Activated CD4-positive, alpha-beta T cell treated with anti-CD3 and anti-CD28 coated beads, Interleukin-2, amount 50 U/mL, for 1 hour (primary cell): ENCODE measurements at regions not wholly inside any gene's neighbourhood (a gene's known extent, or its start where the extent isn't known, plus 50 kb on each side); places are given as distances from the start of the nearest gene placed in this dataset.
"Not testable (repeated sequence)": the region's sequence is repeated elsewhere in the genome, so short reads cannot be mapped to it uniquely, and the experiment has no call there.

Experiments used
- DNase-seq: peaks from one replicate; pipeline ENCODE4 v3.0.0-alpha.2; 2020

- no peak for DNase-seq
Observed at GRCh38 chr22:49721211-49721763, 106.4 kb downstream of the BRD1 start.

GRCh38 chr22:49720279-49720959 lies 107.3 kb downstream of the BRD1 start:
- no peak for DNase-seq

GRCh38 chr22:49719046-49719445 lies 108.6 kb downstream of the BRD1 start:
- no peak for DNase-seq

- DNase-seq, result no peak
Observed at GRCh38 chr22:49718396-49718795, 109.3 kb downstream of the BRD1 start.

GRCh38 chr22:49717322-49717919 lies 110.3 kb downstream of the BRD1 start:
- DNase-seq, result no peak

GRCh38 chr22:49716441-49716840 lies 111.2 kb downstream of the BRD1 start:
- no peak for DNase-seq

GRCh38 chr22:49715450-49715849 lies 112.2 kb downstream of the BRD1 start:
- DNase-seq, result no peak

GRCh38 chr22:49713003-49713402 lies 114.7 kb downstream of the BRD1 start:
- DNase-seq, result no peak

- DNase-seq, result no peak
Observed at GRCh38 chr22:49712195-49712791, 115.4 kb downstream of the BRD1 start.

- no peak for DNase-seq
Observed at GRCh38 chr22:49710746-49711145, 116.9 kb downstream of the BRD1 start.

GRCh38 chr22:49709464-49709863 lies 118.2 kb downstream of the BRD1 start:
- DNase-seq, result no peak

GRCh38 chr22:49705972-49706352 lies 121.7 kb downstream of the BRD1 start:
- no peak for DNase-seq

- DNase-seq, result no peak
Observed at GRCh38 chr22:49705216-49705971, 122.3 kb downstream of the BRD1 start.

- no peak for DNase-seq
Observed at GRCh38 chr22:49704345-49705215, 123.1 kb downstream of the BRD1 start.

GRCh38 chr22:49703990-49704344 lies 123.7 kb downstream of the BRD1 start:
- DNase-seq, result no peak

- no peak for DNase-seq
Observed at GRCh38 chr22:49703505-49703904, 124.2 kb downstream of the BRD1 start.

GRCh38 chr22:49702068-49702397 lies 125.6 kb downstream of the BRD1 start:
- DNase-seq, result no peak

GRCh38 chr22:49701380-49702067 lies 126.1 kb downstream of the BRD1 start:
- no peak for DNase-seq

GRCh38 chr22:49699928-49700498 lies 127.7 kb downstream of the BRD1 start:
- DNase-seq, result no peak

GRCh38 chr22:49699476-49699875 lies 128.2 kb downstream of the BRD1 start:
- no peak for DNase-seq

GRCh38 chr22:49698616-49699015 lies 129.1 kb downstream of the BRD1 start:
- DNase-seq, result not testable (repeated sequence)

GRCh38 chr22:49697047-49697446 lies 130.6 kb downstream of the BRD1 start:
- no peak for DNase-seq
